ENCODE measurements at regions not wholly inside any gene's neighbourhood (a gene's known extent, or its start where the extent isn't known, plus 50 kb on each side); places are given as distances from the start of the nearest gene placed in this dataset.

DNA sequence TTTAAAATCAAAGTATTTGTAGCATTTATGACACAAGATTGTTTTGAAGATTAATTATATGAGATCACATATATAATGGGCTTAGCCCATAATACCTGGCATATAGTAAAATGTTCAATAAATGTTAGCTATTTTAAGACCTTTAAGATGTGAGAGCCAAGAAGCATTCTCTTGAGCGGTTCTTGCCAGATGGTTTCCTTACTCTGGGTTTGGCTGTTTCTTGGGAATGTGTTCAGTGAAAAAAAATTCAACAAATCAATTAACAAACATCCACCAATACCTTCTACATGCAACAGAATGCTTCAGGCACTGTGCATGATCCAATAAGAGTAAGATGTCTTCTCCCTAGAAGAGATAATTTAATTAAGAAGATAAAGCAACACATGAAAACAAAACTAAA is 230.4 kb downstream of the CMPK2 start:
- Mint-ChIP-seq H3K9me3 (no peaks in the 10 kb centered on the region), H3K36me3 (ENCODE audit: insufficient read depth in 2 of 2) (no peaks in the 10 kb centered on the region), H3K27ac (no peak overlapping the region), H3K4me1 (ENCODE audit: low read depth) (no peaks in the 10 kb centered on the region), H3K27me3 (ENCODE audit: low read depth) (peaks cover 7% of the 10 kb centered on the region), H3K4me3 (no peak overlapping the region)
- ATAC-seq (replicated peaks in 1 of 2) = no peak
- no peak for DNase-seq

DNA sequence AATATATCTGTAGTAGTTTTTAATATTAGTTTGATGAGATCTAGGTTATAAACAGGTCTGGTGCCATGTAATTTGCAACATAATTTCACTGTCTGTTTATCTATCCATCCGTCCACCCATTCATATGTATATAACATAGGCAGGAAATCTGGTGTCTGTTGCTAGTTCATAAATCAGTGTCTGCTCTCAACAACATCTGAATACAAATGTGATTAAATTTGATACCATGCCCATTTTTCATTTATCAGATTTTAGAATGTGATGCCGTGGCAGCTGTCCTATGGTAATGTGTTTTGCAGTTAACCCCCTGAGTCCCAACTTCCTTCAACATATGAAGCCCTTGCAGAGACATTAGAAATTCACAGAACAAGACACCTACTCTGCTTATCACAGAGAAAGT is 228.4 kb downstream of the CMPK2 start:
- H3K9me3 Mint-ChIP-seq = no peaks in the 10 kb centered on the region
- H3K36me3 Mint-ChIP-seq (ENCODE audit: insufficient read depth in 2 of 2) = no peaks in the 10 kb centered on the region
- no peak overlapping the region for H3K4me3 Mint-ChIP-seq
- ATAC-seq (replicated peaks in 1 of 2) = no peak
- H3K27me3 Mint-ChIP-seq (ENCODE audit: low read depth) = peaks cover 12% of the 10 kb centered on the region
- no peaks in the 10 kb centered on the region for H3K4me1 Mint-ChIP-seq (ENCODE audit: low read depth)
- no peak for DNase-seq
- no peak overlapping the region for H3K27ac Mint-ChIP-seq

DNA sequence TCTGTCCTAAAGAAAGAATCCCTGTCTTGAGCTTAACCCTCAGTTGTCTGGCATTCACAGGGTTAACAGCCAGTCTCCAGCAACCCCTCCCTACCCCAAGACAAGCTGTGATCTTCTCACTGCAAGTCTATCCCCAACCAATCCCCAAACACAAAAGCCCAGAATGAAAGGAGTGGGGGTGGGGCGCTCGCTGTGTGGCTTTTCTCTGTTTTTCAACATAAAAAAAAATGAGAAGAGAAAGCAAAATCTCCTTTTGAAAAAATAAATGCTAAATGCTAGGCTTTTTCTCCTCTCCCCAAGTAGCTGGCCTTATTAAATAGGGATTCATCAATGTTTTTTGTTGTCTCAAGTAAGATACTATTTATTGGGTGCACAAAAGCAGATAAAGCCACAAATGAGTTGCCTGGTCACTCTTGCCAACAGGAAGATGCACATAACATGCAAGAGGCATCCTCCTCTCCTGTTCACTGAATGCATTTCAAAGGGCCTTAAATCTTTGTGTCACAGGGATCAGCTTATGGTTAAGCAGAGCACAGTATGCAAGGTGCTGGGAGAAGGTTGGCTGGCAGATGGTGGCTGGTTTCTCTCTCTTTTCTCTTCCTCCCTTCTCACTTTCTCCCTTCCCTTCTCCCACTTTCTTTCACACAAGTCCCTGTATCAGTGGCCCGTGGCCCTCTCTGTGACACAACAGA is 225.6 kb downstream of the CMPK2 start:
- Mint-ChIP-seq H3K4me1 (ENCODE audit: low read depth) (no peaks in the 10 kb centered on the region), H3K9me3 (no peaks in the 10 kb centered on the region), H3K27me3 (ENCODE audit: low read depth) (peaks cover 12% of the 10 kb centered on the region), H3K27ac (no peak overlapping the region), H3K36me3 (ENCODE audit: insufficient read depth in 2 of 2) (no peaks in the 10 kb centered on the region), H3K4me3 (no peak overlapping the region)
- ATAC-seq (replicated peaks in 1 of 2) (no peak), DNase-seq (no peak)

DNA sequence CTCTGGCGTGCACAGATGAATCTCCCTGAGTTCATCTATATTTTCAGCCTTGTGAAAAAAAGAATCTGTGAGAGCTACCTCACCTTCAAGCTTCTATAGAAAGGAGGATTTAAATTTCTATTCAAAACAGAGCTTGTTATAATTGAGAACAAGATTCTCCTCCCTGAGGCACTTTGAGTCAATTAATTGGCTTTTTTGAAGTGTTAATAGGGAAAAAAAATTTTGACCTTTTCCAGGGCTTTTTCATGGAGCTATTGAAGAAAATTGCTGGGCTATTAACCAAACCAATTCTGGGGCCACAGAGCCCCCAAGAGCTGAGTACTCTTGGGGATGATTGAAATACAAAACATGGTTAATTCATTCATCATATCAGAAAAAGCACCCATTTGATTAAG is 225.1 kb downstream of the CMPK2 start:
- H3K36me3 Mint-ChIP-seq (ENCODE audit: insufficient read depth in 2 of 2) = no peaks in the 10 kb centered on the region
- peaks cover 12% of the 10 kb centered on the region for H3K27me3 Mint-ChIP-seq (ENCODE audit: low read depth)
- no peaks in the 10 kb centered on the region for H3K4me1 Mint-ChIP-seq (ENCODE audit: low read depth)
- ATAC-seq (replicated peaks in 1 of 2) (no peak), DNase-seq (no peak)
- H3K9me3 Mint-ChIP-seq = no peaks in the 10 kb centered on the region
- H3K27ac Mint-ChIP-seq = no peak overlapping the region
- no peak overlapping the region for H3K4me3 Mint-ChIP-seq

DNA sequence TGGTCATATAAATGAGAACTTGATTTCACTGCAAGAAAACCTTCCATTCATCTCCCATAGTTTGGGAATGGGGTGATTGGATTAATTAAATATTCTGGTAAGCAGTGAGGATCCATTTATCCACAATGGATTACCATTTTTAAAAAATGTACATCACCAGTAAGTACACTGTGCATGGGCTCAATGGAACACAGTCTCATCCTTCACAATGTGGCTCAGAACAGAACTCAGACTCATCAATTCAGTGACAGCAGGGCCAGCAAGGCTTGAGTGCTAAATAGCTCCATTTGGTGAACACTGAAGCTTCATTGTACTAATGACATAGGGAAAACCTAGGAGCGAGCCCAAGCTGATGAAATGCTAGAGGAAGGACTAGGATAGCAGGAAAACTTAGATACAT is 223.8 kb downstream of the CMPK2 start:
- ATAC-seq (replicated peaks in 1 of 2) = no peak
- no peaks in the 10 kb centered on the region for H3K9me3 Mint-ChIP-seq
- DNase-seq = no peak
- H3K4me1 Mint-ChIP-seq (ENCODE audit: low read depth) = no peaks in the 10 kb centered on the region
- no peaks in the 10 kb centered on the region for H3K36me3 Mint-ChIP-seq (ENCODE audit: insufficient read depth in 2 of 2)
- peaks cover 12% of the 10 kb centered on the region for H3K27me3 Mint-ChIP-seq (ENCODE audit: low read depth)
- no peak overlapping the region for H3K27ac Mint-ChIP-seq
- H3K4me3 Mint-ChIP-seq = no peak overlapping the region

DNA sequence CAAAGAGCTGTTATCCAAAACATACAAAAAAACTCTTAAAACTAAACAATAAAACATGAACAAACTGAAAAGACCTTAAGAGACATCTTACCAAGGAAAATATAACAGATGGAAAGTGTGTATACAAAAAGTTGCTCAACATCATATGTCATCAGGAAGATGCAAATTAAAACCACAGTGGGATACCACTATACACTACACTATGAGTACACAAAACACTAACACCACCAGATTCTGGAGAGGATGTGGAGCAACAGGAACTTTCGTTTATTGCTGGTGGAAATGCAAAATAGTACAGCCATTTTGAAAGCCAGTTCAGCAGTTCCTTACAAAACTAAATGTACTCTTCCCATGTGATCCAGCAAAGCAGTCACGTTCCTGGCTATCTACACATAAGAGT is 221.4 kb downstream of the CMPK2 start:
- ATAC-seq (replicated peaks in 1 of 2) (no peak), DNase-seq (no peak)
- Mint-ChIP-seq H3K36me3 (ENCODE audit: insufficient read depth in 2 of 2) (no peaks in the 10 kb centered on the region), H3K9me3 (no peaks in the 10 kb centered on the region), H3K27me3 (ENCODE audit: low read depth) (peaks cover 6% of the 10 kb centered on the region), H3K27ac (no peak overlapping the region), H3K4me3 (no peak overlapping the region), H3K4me1 (ENCODE audit: low read depth) (no peaks in the 10 kb centered on the region)

DNA sequence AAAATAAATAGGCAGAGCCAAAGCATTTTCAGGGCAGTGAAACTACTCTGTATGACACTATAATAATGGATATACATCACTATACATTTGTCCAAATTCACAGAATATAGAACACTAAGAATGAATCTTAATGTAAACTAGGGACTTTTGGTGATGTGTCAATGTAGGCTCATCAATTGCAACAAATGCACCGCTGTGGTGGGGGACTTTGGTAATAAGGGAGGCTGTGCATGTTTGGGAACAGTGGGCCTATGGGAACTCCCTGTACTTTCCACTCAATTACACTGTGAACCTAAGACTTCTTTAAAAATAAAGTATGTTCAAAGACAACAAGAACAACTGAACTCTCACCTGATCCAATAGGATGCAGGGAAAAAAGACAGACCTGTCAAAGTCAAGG is 220.7 kb downstream of the CMPK2 start:
- ATAC-seq (replicated peaks in 1 of 2) (peak in 1 of 2 donors; percentile 28), DNase-seq (no peak)
- Mint-ChIP-seq H3K9me3 (no peaks in the 10 kb centered on the region), H3K27ac (no peak overlapping the region), H3K27me3 (ENCODE audit: low read depth) (peaks cover 6% of the 10 kb centered on the region), H3K4me1 (ENCODE audit: low read depth) (no peaks in the 10 kb centered on the region), H3K36me3 (ENCODE audit: insufficient read depth in 2 of 2) (no peaks in the 10 kb centered on the region), H3K4me3 (no peak overlapping the region)

DNA sequence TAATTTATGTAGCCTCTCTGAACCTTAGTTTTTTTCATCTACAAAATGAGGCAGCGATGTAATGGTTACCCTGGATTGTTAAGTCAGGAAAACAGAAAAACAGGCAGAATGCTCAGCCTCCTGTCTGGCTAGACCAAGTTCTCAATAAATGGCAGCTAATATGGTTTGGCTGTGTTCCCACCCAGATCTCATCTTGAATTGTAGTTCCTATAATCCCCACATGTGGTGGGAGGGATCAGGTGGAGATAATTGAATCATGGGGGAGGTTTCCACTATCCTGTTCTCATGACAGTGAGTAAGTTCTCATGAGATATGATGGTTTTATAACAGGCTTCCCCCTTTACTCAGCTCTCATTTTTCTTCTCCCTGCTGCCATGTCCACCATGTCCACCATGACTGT is 220.0 kb downstream of the CMPK2 start:
- H3K27ac Mint-ChIP-seq = no peak overlapping the region
- H3K27me3 Mint-ChIP-seq (ENCODE audit: low read depth) = peaks cover under 1% of the 10 kb centered on the region
- H3K36me3 Mint-ChIP-seq (ENCODE audit: insufficient read depth in 2 of 2) = no peaks in the 10 kb centered on the region
- ATAC-seq (replicated peaks in 1 of 2) (no peak), DNase-seq (no peak)
- H3K4me3 Mint-ChIP-seq = no peak overlapping the region
- no peaks in the 10 kb centered on the region for H3K4me1 Mint-ChIP-seq (ENCODE audit: low read depth)
- H3K9me3 Mint-ChIP-seq = no peaks in the 10 kb centered on the region

DNA sequence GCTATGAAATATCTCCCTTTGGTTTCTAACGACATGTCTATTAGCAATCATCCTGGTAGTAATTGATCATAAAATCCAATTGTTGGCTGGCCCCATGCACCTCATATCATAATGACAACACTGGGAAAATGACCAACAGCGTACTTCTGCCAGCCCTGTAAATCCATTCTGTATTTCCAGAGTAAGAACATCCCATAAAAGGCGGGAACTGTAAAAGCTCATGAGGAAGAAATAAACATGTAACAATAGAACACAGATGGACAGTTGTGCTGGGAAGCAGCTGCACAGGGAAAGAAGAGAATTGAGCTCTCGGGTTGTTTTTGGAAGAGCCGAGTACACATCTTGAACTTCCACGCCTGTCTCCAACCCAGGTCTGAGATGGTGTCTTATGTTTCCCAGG is 218.7 kb downstream of the CMPK2 start:
- no peak overlapping the region for H3K4me3 Mint-ChIP-seq
- no peak overlapping the region for H3K27ac Mint-ChIP-seq
- no peak for ATAC-seq (replicated peaks in 1 of 2)

DNA sequence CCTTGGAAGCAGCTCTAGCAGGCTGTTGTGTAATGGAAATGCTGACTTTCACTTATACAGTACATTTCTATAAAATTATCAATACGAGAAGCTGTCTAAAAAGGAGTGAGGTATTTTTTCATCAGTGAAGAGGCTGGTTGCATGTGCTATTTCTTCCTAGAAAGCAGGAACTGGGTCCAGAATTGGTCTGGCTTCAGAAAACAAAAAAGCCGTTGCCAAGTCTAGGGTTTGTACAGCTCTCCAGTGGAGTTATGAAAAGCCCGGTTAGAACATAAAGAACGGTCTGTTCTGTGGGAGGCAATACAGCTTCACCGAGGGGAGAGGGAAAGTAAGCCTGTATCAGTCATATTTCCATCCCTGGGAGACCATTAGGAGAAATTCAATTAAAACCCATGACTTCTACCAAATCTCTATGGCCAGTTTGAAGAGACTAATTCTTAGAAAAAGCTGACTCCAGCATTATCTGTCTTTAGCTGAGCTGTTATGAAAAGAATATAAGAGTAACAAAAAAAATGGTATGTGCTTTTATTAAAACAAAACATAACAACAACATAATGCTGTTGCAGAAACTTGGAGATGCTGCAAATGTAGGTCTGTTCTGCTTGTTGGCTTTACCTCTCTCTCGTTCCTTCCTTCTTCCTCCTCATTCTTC is 217.0 kb downstream of the CMPK2 start:
- ATAC-seq (replicated peaks in 1 of 2) = no peak
- no peaks in the 10 kb centered on the region for H3K4me1 Mint-ChIP-seq (ENCODE audit: low read depth)
- no peak overlapping the region for H3K4me3 Mint-ChIP-seq

More for the DNA sequence above, 218.7 kb downstream of the CMPK2 start:
- no peaks in the 10 kb centered on the region for H3K9me3 Mint-ChIP-seq
- no peaks in the 10 kb centered on the region for H3K4me1 Mint-ChIP-seq (ENCODE audit: low read depth)
- H3K27me3 Mint-ChIP-seq (ENCODE audit: low read depth) = no peaks in the 10 kb centered on the region
- no peak for DNase-seq
- no peaks in the 10 kb centered on the region for H3K36me3 Mint-ChIP-seq (ENCODE audit: insufficient read depth in 2 of 2)

DNA sequence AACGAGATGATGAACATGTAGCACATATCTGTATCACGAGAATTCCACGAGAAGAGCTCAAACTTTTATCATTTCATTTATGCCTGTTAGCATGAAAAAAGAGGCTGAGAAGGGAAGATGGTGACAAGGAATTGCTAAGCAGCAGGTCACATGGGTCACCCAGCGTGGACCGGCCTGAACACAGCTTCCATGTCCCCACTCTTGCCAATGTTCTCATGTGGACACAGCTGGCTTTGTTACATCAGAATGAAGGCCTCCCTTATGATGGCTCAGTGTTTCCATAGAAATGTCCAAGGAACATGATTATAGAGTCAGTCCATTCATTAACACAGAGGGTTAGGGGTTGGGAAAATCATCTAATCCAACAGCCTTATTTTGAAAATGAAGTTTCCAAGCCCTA is 215.4 kb downstream of the CMPK2 start:
- Mint-ChIP-seq H3K27me3 (ENCODE audit: low read depth) (no peaks in the 10 kb centered on the region), H3K9me3 (no peaks in the 10 kb centered on the region), H3K36me3 (ENCODE audit: insufficient read depth in 2 of 2) (no peaks in the 10 kb centered on the region), H3K4me3 (no peak overlapping the region), H3K27ac (no peak overlapping the region), H3K4me1 (ENCODE audit: low read depth) (no peaks in the 10 kb centered on the region)
- ATAC-seq (replicated peaks in 1 of 2) = no peak
- DNase-seq = no peak

More for the DNA sequence above, 217.0 kb downstream of the CMPK2 start:
- Mint-ChIP-seq H3K27me3 (ENCODE audit: low read depth) (no peaks in the 10 kb centered on the region), H3K27ac (no peak overlapping the region), H3K9me3 (no peaks in the 10 kb centered on the region), H3K36me3 (ENCODE audit: insufficient read depth in 2 of 2) (no peaks in the 10 kb centered on the region)
- no peak for DNase-seq

DNA sequence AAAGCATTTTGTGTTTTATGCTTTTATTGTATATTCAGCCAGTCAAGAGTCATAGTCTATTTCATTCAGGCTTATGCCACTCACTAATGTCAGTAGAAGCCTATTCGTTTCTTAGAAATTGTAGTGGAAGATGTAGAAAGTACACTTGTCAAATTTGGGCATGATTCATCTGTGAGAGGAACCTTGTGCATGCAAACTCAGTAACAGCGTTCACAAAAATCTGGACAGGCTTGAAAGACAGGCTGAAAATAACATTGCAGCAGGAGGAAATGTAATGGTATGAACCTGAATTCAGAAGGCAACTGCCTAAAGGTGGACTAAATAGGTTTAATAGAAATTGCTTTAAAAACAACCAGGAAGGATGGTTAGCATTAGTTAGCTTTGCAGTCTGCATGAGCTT is 213.5 kb downstream of the CMPK2 start:
- Mint-ChIP-seq H3K27me3 (ENCODE audit: low read depth) (no peaks in the 10 kb centered on the region), H3K27ac (no peak overlapping the region), H3K36me3 (ENCODE audit: insufficient read depth in 2 of 2) (no peaks in the 10 kb centered on the region), H3K4me1 (ENCODE audit: low read depth) (no peaks in the 10 kb centered on the region), H3K9me3 (no peaks in the 10 kb centered on the region), H3K4me3 (no peak overlapping the region)
- ATAC-seq (replicated peaks in 1 of 2) (no peak), DNase-seq (no peak)

DNA sequence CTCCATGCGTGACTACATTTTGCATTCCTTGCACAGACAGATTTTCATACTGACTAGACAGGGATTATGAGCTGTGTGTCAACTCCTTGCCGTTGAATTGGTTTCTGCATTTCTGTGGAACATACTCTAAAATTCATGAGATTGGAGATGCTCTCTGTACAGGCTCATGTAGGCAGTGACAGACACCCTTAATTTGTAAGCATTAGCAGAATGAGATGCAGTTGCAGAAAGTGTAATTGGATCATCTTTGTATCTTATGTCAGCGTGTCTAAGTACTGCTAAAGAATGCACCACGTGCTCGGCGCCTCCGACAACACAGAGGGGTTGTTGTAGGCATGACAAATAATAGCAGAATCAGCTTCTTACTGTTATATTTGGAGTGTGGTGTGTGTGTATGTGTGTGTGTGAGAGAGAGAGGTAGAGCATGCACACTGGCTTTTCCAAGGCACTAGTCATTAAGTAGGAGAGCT is 212.4 kb downstream of the CMPK2 start:
- ATAC-seq (replicated peaks in 1 of 2) (no peak), DNase-seq (no peak)
- Mint-ChIP-seq H3K36me3 (ENCODE audit: insufficient read depth in 2 of 2) (no peaks in the 10 kb centered on the region), H3K27ac (no peak overlapping the region), H3K4me1 (ENCODE audit: low read depth) (no peaks in the 10 kb centered on the region), H3K27me3 (ENCODE audit: low read depth) (no peaks in the 10 kb centered on the region), H3K9me3 (no peaks in the 10 kb centered on the region), H3K4me3 (no peak overlapping the region)

DNA sequence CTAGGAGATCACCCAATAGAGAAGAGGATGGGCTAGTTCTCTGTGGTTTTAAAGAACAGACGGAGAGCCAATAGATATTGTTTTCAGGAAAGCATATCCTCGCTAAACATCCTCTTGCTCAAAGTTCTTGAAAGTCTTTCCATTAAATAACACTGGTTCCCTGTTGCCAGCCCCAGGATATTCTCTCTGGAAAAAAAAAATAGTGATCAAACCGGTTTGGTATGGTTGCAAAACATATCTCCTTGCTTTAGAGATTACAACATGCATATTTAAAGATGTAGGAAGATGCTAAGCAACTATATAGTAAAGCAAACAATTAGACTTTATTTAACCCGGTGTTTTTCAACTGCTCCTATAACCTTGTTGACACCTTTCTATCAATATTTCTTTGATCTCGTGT is 211.4 kb downstream of the CMPK2 start:
- no peaks in the 10 kb centered on the region for H3K4me1 Mint-ChIP-seq (ENCODE audit: low read depth)
- no peak for DNase-seq
- H3K27me3 Mint-ChIP-seq (ENCODE audit: low read depth) = no peaks in the 10 kb centered on the region
- no peaks in the 10 kb centered on the region for H3K9me3 Mint-ChIP-seq
- H3K36me3 Mint-ChIP-seq (ENCODE audit: insufficient read depth in 2 of 2) = no peaks in the 10 kb centered on the region
- no peak overlapping the region for H3K4me3 Mint-ChIP-seq
- H3K27ac Mint-ChIP-seq = no peak overlapping the region
- no peak for ATAC-seq (replicated peaks in 1 of 2)
